Naive thymus-derived CD4-positive, alpha-beta T cell (primary cell): ENCODE measurements at regions not wholly inside any gene's neighbourhood (a gene's known extent, or its start where the extent isn't known, plus 50 kb on each side); places are given as distances from the start of the nearest gene placed in this dataset.

ENCODE experiments used
- ATAC-seq: fragments of 150-1000 bp; cut with Tn5 transposase; 2 replicates; pipeline ENCODE4 v1.10.0; 2021; ENCODE audit warnings: mild to moderate bottlenecking, moderate library complexity
- CTCF ChIA-PET: fragments of 350-600 bp; sonication (Branson Sonifier 250); formaldehyde crosslinking; loops from one replicate; lab custom pipeline; 2021; ENCODE audit warnings: antibody characterized with exemption; lab: Charles Lee
- POLR2A ChIA-PET: fragments of 350-600 bp; sonication (Branson Sonifier 250); formaldehyde crosslinking; loops from one replicate; lab custom pipeline; 2021; ENCODE audit warnings: antibody characterized with exemption, inconsistent platforms; lab: Charles Lee
- DNase-seq, 9 donors: peaks; one replicate each; pipeline versions ENCODE4 v3.0.0 to v3.0.0-alpha.2; 2020 to 2022; ENCODE audit warnings: mixed read lengths in 1 of 9
- H3K27ac ChIP-seq: one replicate; pipeline ENCODE4 v1.7.0; 2013; ENCODE audit warnings: mild to moderate bottlenecking, low read depth, low read length, moderate library complexity
- H3K27me3 ChIP-seq, 2 donors: one replicate each; pipeline ENCODE4 v1.7.0; 2013; ENCODE audit warnings: low read length in 2 of 2, mild to moderate bottlenecking in 2 of 2, moderate library complexity in 2 of 2; ENCODE audit not compliant: control insufficient read depth in 2 of 2, insufficient read depth in 2 of 2
- H3K36me3 ChIP-seq, 3 experiments: 1 replicate in 2 of 3; 2 replicates in 1 of 3; pipeline ENCODE4 v1.7.0; 2013; ENCODE audit warnings: low read length in 3 of 3, mild to moderate bottlenecking in 3 of 3, moderate library complexity in 1 of 3; ENCODE audit not compliant: insufficient read depth in 3 of 3, control insufficient read depth in 2 of 3
- H3K4me1 ChIP-seq, 2 donors: one replicate each; pipeline ENCODE4 v1.7.0; 2013; ENCODE audit warnings: low read length in 2 of 2, mild to moderate bottlenecking in 2 of 2, moderate library complexity in 1 of 2; ENCODE audit not compliant: control insufficient read depth in 2 of 2, insufficient read depth in 2 of 2
- H3K4me3 ChIP-seq: 2 replicates; pipeline ENCODE4 v1.7.0; 2013; ENCODE audit warnings: mild to moderate bottlenecking, low read length
- H3K9me3 ChIP-seq, 3 experiments: 1 replicate in 2 of 3; 2 replicates in 1 of 3; pipeline ENCODE4 v1.7.0; 2013; ENCODE audit warnings: low read length in 3 of 3; ENCODE audit not compliant: control insufficient read depth in 2 of 3
- H3K27ac Mint-ChIP-seq, 9 donors: one replicate each; pipeline ENCODE4 v1.8.0; 2020 to 2022; ENCODE audit warnings: mixed read lengths in 9 of 9, mild to moderate bottlenecking in 8 of 9, moderate library complexity in 5 of 9, inconsistent platforms in 2 of 9
- H3K27me3 Mint-ChIP-seq, 5 donors: one replicate each; pipeline ENCODE4 v1.8.0; 2021 to 2022; ENCODE audit warnings: mixed read lengths in 5 of 5, mild to moderate bottlenecking in 1 of 5
- H3K36me3 Mint-ChIP-seq, 5 donors: one replicate each; pipeline ENCODE4 v1.8.0; 2020 to 2022; ENCODE audit warnings: mixed read lengths in 5 of 5, mild to moderate bottlenecking in 3 of 5, inconsistent platforms in 1 of 5
- H3K4me1 Mint-ChIP-seq, 7 donors: one replicate each; pipeline ENCODE4 v1.8.0; 2020 to 2022; ENCODE audit warnings: mixed read lengths in 7 of 7, mild to moderate bottlenecking in 3 of 7, inconsistent platforms in 1 of 7
- H3K4me3 Mint-ChIP-seq, 10 donors: one replicate each; pipeline ENCODE4 v1.8.0; 2020 to 2022; ENCODE audit warnings: mild to moderate bottlenecking in 10 of 10, mixed read lengths in 10 of 10, moderate library complexity in 6 of 10, inconsistent platforms in 2 of 10
- H3K9me3 Mint-ChIP-seq, 11 donors: one replicate each; pipeline ENCODE4 v1.8.0; 2020 to 2022; ENCODE audit warnings: mixed read lengths in 11 of 11, mild to moderate bottlenecking in 4 of 11, inconsistent platforms in 1 of 11, moderate library complexity in 1 of 11
- intact Hi-C, 2 donors: fragments of 100-400 bp; cut with micrococcal nuclease; formaldehyde crosslinking; loops; one replicate each; pipeline ENCODE4 v1.15.1; 2023

GRCh38 chr11:115075356-115075755 lies 397.0 kb downstream of the NXPE2 start:
- H3K4me1 ChIP-seq: no peaks in the 10 kb centered on the region
- no peak overlapping the region for H3K27ac Mint-ChIP-seq
- H3K27ac ChIP-seq: no peak overlapping the region
- no peak overlapping the region for H3K4me3 Mint-ChIP-seq
- no peak overlapping the region for H3K4me3 ChIP-seq
- peaks cover 0 to 29% (median 4%) of the 10 kb centered on the region in 5 donors for H3K27me3 Mint-ChIP-seq
- ChIA-PET CTCF (interaction anchor here (0.7 kb wide), 1 partner anchor 22 kb away, joined by 3 read pairs; no protein-coding TSS in a partner anchor), POLR2A (no interaction called here)
- H3K27me3 ChIP-seq: no peaks in the 10 kb centered on the region
- H3K36me3 ChIP-seq: no peaks in the 10 kb centered on the region
- intact Hi-C loops: no loop called here
- no peaks in the 10 kb centered on the region for H3K4me1 Mint-ChIP-seq
- ATAC-seq (no peak), DNase-seq (no peak)
- no peaks in the 10 kb centered on the region for H3K9me3 ChIP-seq
- H3K9me3 Mint-ChIP-seq: peaks cover 0 to 10% (median 0%) of the 10 kb centered on the region in 11 donors
- H3K36me3 Mint-ChIP-seq: no peaks in the 10 kb centered on the region

DNA sequence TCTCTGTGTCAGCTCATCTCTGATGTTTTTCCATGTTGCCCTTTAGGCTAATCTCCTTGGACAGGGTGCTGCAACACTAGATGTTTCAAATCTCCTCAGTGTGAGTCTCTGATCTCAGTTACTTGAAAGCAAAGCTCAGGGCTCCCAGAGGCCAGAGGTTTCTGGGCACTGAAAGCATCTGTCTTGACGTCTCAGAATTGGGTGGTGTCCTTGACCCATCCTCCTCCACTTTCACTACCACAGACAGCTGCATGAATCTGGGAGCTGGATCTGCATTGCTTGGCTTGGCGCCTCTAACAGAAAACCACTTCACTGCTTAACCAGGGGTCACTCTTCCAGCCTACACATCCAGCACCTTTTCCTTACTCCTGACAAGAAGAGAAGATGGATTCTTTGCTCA lies 399.4 kb downstream of the NXPE2 start:
- H3K4me3 ChIP-seq: no peak overlapping the region
- H3K27ac Mint-ChIP-seq: no peak overlapping the region
- peaks cover 0 to 18% (median 5%) of the 10 kb centered on the region in 5 donors for H3K27me3 Mint-ChIP-seq
- H3K27ac ChIP-seq: no peak overlapping the region
- peaks cover 0 to 10% (median 0%) of the 10 kb centered on the region in 11 donors for H3K9me3 Mint-ChIP-seq
- intact Hi-C loops: no loop called here
- H3K36me3 Mint-ChIP-seq: no peaks in the 10 kb centered on the region
- ATAC-seq (no peak), DNase-seq (no peak)
- POLR2A ChIA-PET: no interaction called here
- H3K9me3 ChIP-seq: no peaks in the 10 kb centered on the region
- no peaks in the 10 kb centered on the region for H3K4me1 ChIP-seq
- H3K36me3 ChIP-seq: no peaks in the 10 kb centered on the region
- no peak overlapping the region for H3K4me3 Mint-ChIP-seq
- H3K4me1 Mint-ChIP-seq: no peaks in the 10 kb centered on the region
- no peaks in the 10 kb centered on the region for H3K27me3 ChIP-seq
- CTCF ChIA-PET: no interaction called here

DNA sequence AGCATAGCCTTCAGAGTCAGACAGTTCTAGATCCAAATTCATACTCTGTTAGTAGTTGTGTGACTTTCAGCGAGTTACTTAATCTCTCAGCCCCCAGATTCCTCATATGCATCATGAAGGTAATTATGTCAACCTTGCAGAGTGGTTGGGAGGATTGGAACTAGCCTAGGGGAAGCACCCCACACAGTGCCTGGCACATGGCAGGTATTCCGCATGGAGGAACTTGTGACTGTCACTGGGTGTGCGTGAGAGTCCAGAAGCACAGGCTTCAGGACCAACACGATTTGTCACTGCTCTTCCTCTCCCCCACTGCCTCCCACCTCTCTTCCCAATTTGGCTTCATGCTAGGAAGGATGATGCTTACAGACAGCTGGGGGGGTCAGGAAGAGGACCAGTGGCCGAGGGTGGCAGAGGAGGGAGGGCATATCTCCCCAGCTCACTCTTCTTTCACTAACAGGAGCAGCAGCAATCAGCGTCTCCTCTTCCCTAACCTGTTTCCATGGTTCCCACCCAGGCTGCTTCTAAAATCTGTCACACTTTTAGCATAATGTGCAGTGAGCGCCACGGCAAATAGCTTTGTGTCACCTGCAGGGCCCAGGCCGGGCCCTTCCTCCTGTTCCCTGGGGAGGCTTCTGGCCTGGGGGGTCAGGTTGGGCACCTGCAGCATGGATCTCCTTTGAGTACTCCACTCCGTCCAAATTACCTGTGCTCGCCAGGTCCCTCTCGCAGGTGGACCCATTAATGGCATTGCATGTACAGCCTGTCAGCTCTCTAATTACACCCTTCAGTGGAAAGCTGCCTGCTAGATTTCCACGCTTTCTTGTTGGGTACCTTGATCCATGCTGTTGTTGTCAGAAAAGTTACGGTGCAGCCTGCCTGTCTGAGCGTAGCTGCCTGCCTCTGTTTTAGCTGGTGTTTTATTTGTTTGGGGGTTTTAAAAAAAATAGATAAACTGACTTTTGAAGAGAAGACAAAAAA lies 400.4 kb downstream of the NXPE2 start:
- Histone ChIP-seq H3K9me3 (no peaks in the 10 kb centered on the region), H3K27ac (no peak overlapping the region), H3K4me3 (no peak overlapping the region), H3K36me3 (no peaks in the 10 kb centered on the region), H3K4me1 (no peaks in the 10 kb centered on the region), H3K27me3 (no peaks in the 10 kb centered on the region)
- H3K9me3 Mint-ChIP-seq: peaks cover 0 to 8% (median 0%) of the 10 kb centered on the region in 11 donors
- H3K4me1 Mint-ChIP-seq: no peaks in the 10 kb centered on the region
- CTCF ChIA-PET: no interaction called here
- POLR2A ChIA-PET: no interaction called here
- ATAC-seq (no peak), DNase-seq (no peak)
- H3K27ac Mint-ChIP-seq: no peak overlapping the region
- no peaks in the 10 kb centered on the region for H3K36me3 Mint-ChIP-seq
- intact Hi-C loops: no loop called here
- H3K27me3 Mint-ChIP-seq: peaks cover 0 to 19% (median 5%) of the 10 kb centered on the region in 5 donors
- H3K4me3 Mint-ChIP-seq: no peak overlapping the region

GRCh38 chr11:115080923-115081680 lies 402.8 kb downstream of the NXPE2 start:
- Histone ChIP-seq H3K27me3 (no peaks in the 10 kb centered on the region), H3K9me3 (no peaks in the 10 kb centered on the region), H3K4me3 (no peak overlapping the region), H3K36me3 (no peaks in the 10 kb centered on the region), H3K4me1 (no peaks in the 10 kb centered on the region), H3K27ac (no peak overlapping the region)
- ChIA-PET POLR2A (no interaction called here), CTCF (no interaction called here)
- intact Hi-C loops: no loop called here
- H3K4me3 Mint-ChIP-seq: no peak overlapping the region
- H3K27me3 Mint-ChIP-seq: peaks cover 0 to 23% (median 5%) of the 10 kb centered on the region in 5 donors
- H3K9me3 Mint-ChIP-seq: peaks cover 0 to 4% (median 0%) of the 10 kb centered on the region in 11 donors
- no peak overlapping the region for H3K27ac Mint-ChIP-seq
- no peaks in the 10 kb centered on the region for H3K36me3 Mint-ChIP-seq
- no peak for ATAC-seq
- no peaks in the 10 kb centered on the region for H3K4me1 Mint-ChIP-seq
- DNase-seq: no peak

DNA sequence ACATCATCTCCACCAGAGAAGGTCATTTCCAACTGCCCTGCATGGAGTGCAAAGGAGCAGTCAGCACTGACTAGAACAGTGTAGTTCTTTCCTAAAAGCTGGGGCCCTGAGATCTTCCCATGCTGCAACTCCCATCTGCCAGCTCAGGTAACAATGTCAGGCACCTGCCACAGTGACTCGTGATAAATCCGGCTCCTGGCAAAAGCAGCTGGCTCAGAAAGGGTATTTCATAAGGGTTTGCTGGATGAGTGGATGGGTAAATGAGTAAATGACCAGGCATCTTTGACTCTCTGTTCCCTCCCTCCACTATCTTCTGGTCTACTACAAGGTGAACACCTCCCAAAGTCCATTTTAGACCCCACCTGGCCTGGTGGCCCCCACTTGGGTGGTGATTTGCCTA lies 403.6 kb downstream of the NXPE2 start:
- H3K4me3 Mint-ChIP-seq: no peak overlapping the region
- Histone ChIP-seq H3K27ac (no peak overlapping the region), H3K27me3 (no peaks in the 10 kb centered on the region), H3K36me3 (no peaks in the 10 kb centered on the region), H3K4me1 (no peaks in the 10 kb centered on the region), H3K9me3 (no peaks in the 10 kb centered on the region), H3K4me3 (no peak overlapping the region)
- intact Hi-C loops: no loop called here
- ChIA-PET CTCF (no interaction called here), POLR2A (no interaction called here)
- no peak overlapping the region for H3K27ac Mint-ChIP-seq
- DNase-seq (no peak), ATAC-seq (no peak)
- H3K27me3 Mint-ChIP-seq: peaks cover 0 to 23% (median 5%) of the 10 kb centered on the region in 5 donors
- no peaks in the 10 kb centered on the region for H3K36me3 Mint-ChIP-seq
- H3K4me1 Mint-ChIP-seq: no peaks in the 10 kb centered on the region
- H3K9me3 Mint-ChIP-seq: peaks cover 0 to 4% (median 0%) of the 10 kb centered on the region in 11 donors

DNA sequence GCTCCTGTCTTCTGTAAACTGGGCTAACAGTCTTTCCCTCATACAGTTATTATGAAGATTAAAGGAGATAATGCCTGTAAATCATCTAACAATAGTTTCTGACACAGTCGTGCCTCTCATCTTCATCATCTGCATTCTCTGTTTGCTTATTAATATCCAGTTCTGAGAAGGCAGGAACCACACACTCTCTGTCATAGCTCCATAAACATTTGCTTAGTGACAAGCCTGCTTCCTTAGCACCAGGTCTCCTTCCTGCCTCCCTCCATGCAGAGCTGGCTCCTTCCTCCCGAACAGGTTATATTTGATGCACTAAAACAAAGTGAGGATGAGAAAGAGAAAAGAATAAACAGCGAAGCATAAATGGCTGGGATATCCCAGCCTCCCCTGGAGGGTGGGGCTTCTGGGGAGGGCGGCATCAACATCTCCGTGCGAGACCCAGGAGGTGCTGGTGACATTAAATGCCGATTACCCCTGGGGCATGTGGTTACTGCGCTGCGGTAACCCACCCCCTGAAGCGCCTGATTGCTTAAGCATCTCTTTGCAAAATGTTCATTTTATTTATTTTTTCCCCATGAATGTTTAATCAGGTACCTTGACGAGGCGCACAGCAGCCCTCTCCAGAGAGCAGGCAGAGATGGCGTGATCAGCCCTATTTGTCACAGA lies 404.9 kb downstream of the NXPE2 start:
- ChIA-PET CTCF (no interaction called here), POLR2A (no interaction called here)
- intact Hi-C loops: no loop called here
- Histone ChIP-seq H3K36me3 (no peaks in the 10 kb centered on the region), H3K9me3 (no peaks in the 10 kb centered on the region), H3K4me3 (no peak overlapping the region), H3K27me3 (no peaks in the 10 kb centered on the region), H3K27ac (no peak overlapping the region), H3K4me1 (no peaks in the 10 kb centered on the region)
- DNase-seq: no peak
- no peaks in the 10 kb centered on the region for H3K9me3 Mint-ChIP-seq
- no peak overlapping the region for H3K4me3 Mint-ChIP-seq
- H3K4me1 Mint-ChIP-seq: no peaks in the 10 kb centered on the region
- H3K27ac Mint-ChIP-seq: no peak overlapping the region
- ATAC-seq: no peak
- H3K27me3 Mint-ChIP-seq: peaks cover 0 to 16% (median 5%) of the 10 kb centered on the region in 5 donors
- H3K36me3 Mint-ChIP-seq: no peaks in the 10 kb centered on the region
